ENCODE measurements at regions not wholly inside any gene's neighbourhood (a gene's known extent, or its start where the extent isn't known, plus 50 kb on each side); places are given as distances from the start of the nearest gene placed in this dataset.

GRCh38 chr2:171237751-171238505 lies 77.2 kb upstream of the TLK1 start:
- no peak for DNase-seq (ENCODE audit: low spot score)
- H2BK12ac ChIP-seq (ENCODE audit: low read length), result no peak overlapping the region
- H3K18ac ChIP-seq (ENCODE audit: low read length), result peak overlapping the region; percentile 71
- H2BK5ac ChIP-seq (ENCODE audit: low read length), result no peak overlapping the region
- no peak overlapping the region for H2BK15ac ChIP-seq (ENCODE audit: low read length)
- H3K4me3 ChIP-seq (ENCODE audit: low read length in 2 of 2), result no peak overlapping the region
- H2BK120ac ChIP-seq (ENCODE audit: low read depth, low read length), result no peak overlapping the region
- no peak overlapping the region for H3K27ac ChIP-seq (replicated peaks; ENCODE audit: low read length)
- H2AFZ ChIP-seq (ENCODE audit: low read length), result no peak overlapping the region
- no peaks in the 10 kb centered on the region for H3K4me1 ChIP-seq (ENCODE audit: control insufficient read depth in 2 of 2, insufficient read depth in 1 of 2, low read depth in 1 of 2, low read length in 2 of 2)
- peaks cover 0 to 12% (median 0%) of the 10 kb centered on the region in 3 experiments for H3K27me3 ChIP-seq (ENCODE audit: control insufficient read depth in 3 of 3, insufficient read depth in 3 of 3, low read depth in 1 of 3, low read length in 3 of 3)
- H3K23ac ChIP-seq (ENCODE audit: low read depth, low read length, poor library complexity), result no peak overlapping the region
- H3K14ac ChIP-seq (ENCODE audit: low read length), result no peak overlapping the region
- H4K8ac ChIP-seq (ENCODE audit: low read depth, low read length), result peak overlapping the region; percentile 65
- H4K91ac ChIP-seq (ENCODE audit: low read depth, low read length, poor library complexity), result no peak overlapping the region
- no peak overlapping the region for H3K4ac ChIP-seq (ENCODE audit: low read length)
- WGBS, 2 donors (ENCODE audit: extremely low coverage in 2 of 2, insufficient read length in 2 of 2, insufficient replicate concordance in 1 of 2), result no CpG with 5 or more reads among the region's 5 CpGs
- no peak overlapping the region for H3K4me2 ChIP-seq (ENCODE audit: insufficient read depth, low read length, poor library complexity, severe bottlenecking)
- peaks cover 0 to 4% of the 10 kb centered on the region in 2 donors for H3K9me3 ChIP-seq (replicated peaks in 1 of 2; ENCODE audit: control insufficient read depth in 2 of 2, insufficient read depth in 1 of 2, low read depth in 1 of 2, low read length in 2 of 2)
- H3K9ac ChIP-seq (ENCODE audit: low read depth, low read length, poor library complexity), result no peak overlapping the region
- no peaks in the 10 kb centered on the region for H3K36me3 ChIP-seq (replicated peaks in 1 of 2; ENCODE audit: control insufficient read depth in 2 of 2, insufficient read depth in 2 of 2, low read length in 2 of 2)
- peaks cover 1% of the 10 kb centered on the region for H3K79me1 ChIP-seq (ENCODE audit: low read depth, low read length)
- H2AK5ac ChIP-seq (ENCODE audit: low read depth, low read length), result no peak overlapping the region

- Histone ChIP-seq H3K4me2 (ENCODE audit: insufficient read depth, low read length, poor library complexity, severe bottlenecking) (no peak overlapping the region), H4K8ac (ENCODE audit: low read depth, low read length) (no peak overlapping the region), H3K4me1 (ENCODE audit: control insufficient read depth in 2 of 2, insufficient read depth in 1 of 2, low read depth in 1 of 2, low read length in 2 of 2) (no peaks in the 10 kb centered on the region), H2AK5ac (ENCODE audit: low read depth, low read length) (no peak overlapping the region), H3K23ac (ENCODE audit: low read depth, low read length, poor library complexity) (no peak overlapping the region), H3K4me3 (ENCODE audit: low read length in 2 of 2) (no peak overlapping the region), H2BK5ac (ENCODE audit: low read length) (no peak overlapping the region), H3K27me3 (ENCODE audit: control insufficient read depth in 3 of 3, insufficient read depth in 3 of 3, low read depth in 1 of 3, low read length in 3 of 3) (peaks cover 0 to 17% (median 0%) of the 10 kb centered on the region in 3 experiments), H3K27ac (replicated peaks; ENCODE audit: low read length) (no peak overlapping the region), H3K79me1 (ENCODE audit: low read depth, low read length) (peaks cover 1% of the 10 kb centered on the region), H3K14ac (ENCODE audit: low read length) (no peak overlapping the region), H2BK12ac (ENCODE audit: low read length) (no peak overlapping the region), H3K18ac (ENCODE audit: low read length) (no peak overlapping the region), H2BK15ac (ENCODE audit: low read length) (no peak overlapping the region), H3K9ac (ENCODE audit: low read depth, low read length, poor library complexity) (no peak overlapping the region), H2BK120ac (ENCODE audit: low read depth, low read length) (no peak overlapping the region), H4K91ac (ENCODE audit: low read depth, low read length, poor library complexity) (no peak overlapping the region), H2AFZ (ENCODE audit: low read length) (no peak overlapping the region), H3K9me3 (replicated peaks in 1 of 2; ENCODE audit: control insufficient read depth in 2 of 2, insufficient read depth in 1 of 2, low read depth in 1 of 2, low read length in 2 of 2) (peaks cover 0 to 4% of the 10 kb centered on the region in 2 donors), H3K4ac (ENCODE audit: low read length) (no peak overlapping the region), H3K36me3 (replicated peaks in 1 of 2; ENCODE audit: control insufficient read depth in 2 of 2, insufficient read depth in 2 of 2, low read length in 2 of 2) (no peaks in the 10 kb centered on the region)
- no CpG with 5 or more reads among the region's 8 CpGs for WGBS, 2 donors (ENCODE audit: extremely low coverage in 2 of 2, insufficient read length in 2 of 2, insufficient replicate concordance in 1 of 2)
- no peak for DNase-seq (ENCODE audit: low spot score)
Measured at GRCh38 chr2:171235262-171235881, 74.7 kb upstream of the TLK1 start.

GRCh38 chr2:171230176-171230575 lies 69.5 kb upstream of the TLK1 start:
- H2BK5ac ChIP-seq (ENCODE audit: low read length), result no peak overlapping the region

GRCh38 chr2:171228826-171229225 lies 68.1 kb upstream of the TLK1 start:
- Histone ChIP-seq H2AK5ac (ENCODE audit: low read depth, low read length) (no peak overlapping the region), H2AFZ (ENCODE audit: low read length) (no peak overlapping the region), H4K8ac (ENCODE audit: low read depth, low read length) (no peak overlapping the region), H3K9me3 (replicated peaks in 1 of 2; ENCODE audit: control insufficient read depth in 2 of 2, insufficient read depth in 1 of 2, low read depth in 1 of 2, low read length in 2 of 2) (no peaks in the 10 kb centered on the region), H3K9ac (ENCODE audit: low read depth, low read length, poor library complexity) (no peak overlapping the region), H3K36me3 (replicated peaks in 1 of 2; ENCODE audit: control insufficient read depth in 2 of 2, insufficient read depth in 2 of 2, low read length in 2 of 2) (no peaks in the 10 kb centered on the region), H3K4ac (ENCODE audit: low read length) (no peak overlapping the region), H4K91ac (ENCODE audit: low read depth, low read length, poor library complexity) (no peak overlapping the region), H3K4me3 (ENCODE audit: low read length in 2 of 2) (no peak overlapping the region), H3K18ac (ENCODE audit: low read length) (no peak overlapping the region), H2BK120ac (ENCODE audit: low read depth, low read length) (no peak overlapping the region), H3K4me1 (ENCODE audit: control insufficient read depth in 2 of 2, insufficient read depth in 1 of 2, low read depth in 1 of 2, low read length in 2 of 2) (no peaks in the 10 kb centered on the region), H3K27me3 (ENCODE audit: control insufficient read depth in 3 of 3, insufficient read depth in 3 of 3, low read depth in 1 of 3, low read length in 3 of 3) (peaks cover 0 to 10% (median 0%) of the 10 kb centered on the region in 3 experiments), H3K4me2 (ENCODE audit: insufficient read depth, low read length, poor library complexity, severe bottlenecking) (no peak overlapping the region), H3K23ac (ENCODE audit: low read depth, low read length, poor library complexity) (no peak overlapping the region), H2BK12ac (ENCODE audit: low read length) (no peak overlapping the region), H2BK5ac (ENCODE audit: low read length) (no peak overlapping the region), H3K27ac (replicated peaks; ENCODE audit: low read length) (no peak overlapping the region), H3K14ac (ENCODE audit: low read length) (no peak overlapping the region), H2BK15ac (ENCODE audit: low read length) (no peak overlapping the region), H3K79me1 (ENCODE audit: low read depth, low read length) (no peaks in the 10 kb centered on the region)
- DNase-seq (ENCODE audit: low spot score), result no peak
- no CpG with 5 or more reads among the region's 2 CpGs for WGBS, 2 donors (ENCODE audit: extremely low coverage in 2 of 2, insufficient read length in 2 of 2, insufficient replicate concordance in 1 of 2)

More at GRCh38 chr2:171230176-171230575, 69.5 kb upstream of the TLK1 start:
- no peak overlapping the region for H2BK12ac ChIP-seq (ENCODE audit: low read length)
- no peak overlapping the region for H3K9ac ChIP-seq (ENCODE audit: low read depth, low read length, poor library complexity)
- DNase-seq (ENCODE audit: low spot score), result no peak
- no peaks in the 10 kb centered on the region for H3K9me3 ChIP-seq (replicated peaks in 1 of 2; ENCODE audit: control insufficient read depth in 2 of 2, insufficient read depth in 1 of 2, low read depth in 1 of 2, low read length in 2 of 2)
- H3K4me1 ChIP-seq (ENCODE audit: control insufficient read depth in 2 of 2, insufficient read depth in 1 of 2, low read depth in 1 of 2, low read length in 2 of 2), result no peaks in the 10 kb centered on the region
- no peak overlapping the region for H4K91ac ChIP-seq (ENCODE audit: low read depth, low read length, poor library complexity)
- H2BK15ac ChIP-seq (ENCODE audit: low read length), result no peak overlapping the region
- no peaks in the 10 kb centered on the region for H3K36me3 ChIP-seq (replicated peaks in 1 of 2; ENCODE audit: control insufficient read depth in 2 of 2, insufficient read depth in 2 of 2, low read length in 2 of 2)
- no peak overlapping the region for H3K4me3 ChIP-seq (ENCODE audit: low read length in 2 of 2)
- WGBS, 2 donors (ENCODE audit: extremely low coverage in 2 of 2, insufficient read length in 2 of 2, insufficient replicate concordance in 1 of 2), result no CpG with 5 or more reads among the region's 3 CpGs
- no peak overlapping the region for H2AK5ac ChIP-seq (ENCODE audit: low read depth, low read length)
- no peak overlapping the region for H2BK120ac ChIP-seq (ENCODE audit: low read depth, low read length)
- H3K14ac ChIP-seq (ENCODE audit: low read length), result no peak overlapping the region
- no peak overlapping the region for H3K4ac ChIP-seq (ENCODE audit: low read length)
- no peak overlapping the region for H3K27ac ChIP-seq (replicated peaks; ENCODE audit: low read length)
- no peak overlapping the region for H3K18ac ChIP-seq (ENCODE audit: low read length)
- H3K4me2 ChIP-seq (ENCODE audit: insufficient read depth, low read length, poor library complexity, severe bottlenecking), result no peak overlapping the region
- no peak overlapping the region for H3K23ac ChIP-seq (ENCODE audit: low read depth, low read length, poor library complexity)
- no peak overlapping the region for H2AFZ ChIP-seq (ENCODE audit: low read length)
- peaks cover 1% of the 10 kb centered on the region for H3K79me1 ChIP-seq (ENCODE audit: low read depth, low read length)
- H3K27me3 ChIP-seq (ENCODE audit: control insufficient read depth in 3 of 3, insufficient read depth in 3 of 3, low read depth in 1 of 3, low read length in 3 of 3), result peaks cover 0 to 14% (median 0%) of the 10 kb centered on the region in 3 experiments
- no peak overlapping the region for H4K8ac ChIP-seq (ENCODE audit: low read depth, low read length)

Measured in neuronal stem cell (in vitro differentiated cells).